Fibroblast of lung (primary cell): ENCODE measurements at regions not wholly inside any gene's neighbourhood (a gene's known extent, or its start where the extent isn't known, plus 50 kb on each side); places are given as distances from the start of the nearest gene placed in this dataset.

ENCODE experiments used
- DNase-seq, 2 donors: peaks; one replicate each; pipeline versions ENCODE4 v3.0.0 to v3.0.0-alpha.2; 2010; ENCODE audit warnings: low read depth in 2 of 2
- H2AFZ ChIP-seq: 2 replicates; pipeline ENCODE4 v1.5.1; 2012; ENCODE audit warnings: low read length, control low read depth, inconsistent platforms
- H3K27ac ChIP-seq: 2 replicates; pipeline ENCODE4 v1.5.1; 2011; ENCODE audit warnings: low read length, control low read depth; ENCODE audit not compliant: insufficient read depth
- H3K27me3 ChIP-seq: 2 replicates; pipeline ENCODE4 v1.5.1; 2011; ENCODE audit warnings: mild to moderate bottlenecking, low read length; ENCODE audit not compliant: control insufficient read depth, insufficient read depth
- H3K36me3 ChIP-seq: 2 replicates; pipeline ENCODE4 v1.5.1; 2011; ENCODE audit warnings: low read length; ENCODE audit not compliant: control insufficient read depth, insufficient read depth
- H3K4me1 ChIP-seq: 2 replicates; pipeline ENCODE4 v1.5.1; 2011; ENCODE audit warnings: low read length; ENCODE audit not compliant: control insufficient read depth, insufficient read depth; ENCODE audit errors: extremely low read depth
- H3K4me2 ChIP-seq: 2 replicates; pipeline ENCODE4 v1.5.1; 2011; ENCODE audit warnings: low read length, control low read depth; ENCODE audit not compliant: insufficient read depth; ENCODE audit errors: extremely low read depth
- H3K4me3 ChIP-seq, 4 experiments: fragments of 200-600 bp in 1 of 4; sonication (generic) in 1 of 4; replicated peaks in 1 of 4; 2 replicates each; pipeline ENCODE4 v1.5.1; 2011 to 2016; ENCODE audit warnings: low read length in 4 of 4, low read depth in 3 of 4, mild to moderate bottlenecking in 3 of 4, control low read depth in 2 of 4, inconsistent platforms in 1 of 4, mixed read lengths in 1 of 4; ENCODE audit not compliant: insufficient read depth in 1 of 4; ENCODE audit errors: control extremely low read depth in 1 of 4
- H3K79me2 ChIP-seq: 2 replicates; pipeline ENCODE4 v1.5.1; 2012; ENCODE audit warnings: mild to moderate bottlenecking, low read length, inconsistent platforms; ENCODE audit not compliant: control insufficient read depth, insufficient read depth
- H3K9ac ChIP-seq: 2 replicates; pipeline ENCODE4 v1.5.1; 2011; ENCODE audit warnings: mild to moderate bottlenecking, low read length, control low read depth; ENCODE audit not compliant: insufficient read depth
- H3K9me3 ChIP-seq: 2 replicates; pipeline ENCODE4 v1.5.1; 2012; ENCODE audit warnings: low read depth, low read length; ENCODE audit not compliant: control insufficient read depth, insufficient read depth
- H4K20me1 ChIP-seq: 2 replicates; pipeline ENCODE4 v1.5.1; 2011; ENCODE audit warnings: low read length; ENCODE audit not compliant: control insufficient read depth, insufficient read depth; ENCODE audit errors: extremely low read depth
- CTCF ChIP-seq, 2 donors: IDR thresholded peaks in 1 of 2; conservative IDR thresholded peaks in 1 of 2; 1 replicate in 1 of 2; 2 replicates in 1 of 2; pipeline ENCODE4 v1.5.1; 2011 to 2012; ENCODE audit warnings: low read length in 2 of 2, control low read depth in 1 of 2, inconsistent platforms in 1 of 2, low read depth in 1 of 2, mild to moderate bottlenecking in 1 of 2
- EZH2 ChIP-seq: IDR thresholded peaks from 2 replicates; pipeline ENCODE4 v1.5.1; 2012; ENCODE audit warnings: low read length, control low read depth, mild to moderate bottlenecking; ENCODE audit errors: missing control alignments

DNA sequence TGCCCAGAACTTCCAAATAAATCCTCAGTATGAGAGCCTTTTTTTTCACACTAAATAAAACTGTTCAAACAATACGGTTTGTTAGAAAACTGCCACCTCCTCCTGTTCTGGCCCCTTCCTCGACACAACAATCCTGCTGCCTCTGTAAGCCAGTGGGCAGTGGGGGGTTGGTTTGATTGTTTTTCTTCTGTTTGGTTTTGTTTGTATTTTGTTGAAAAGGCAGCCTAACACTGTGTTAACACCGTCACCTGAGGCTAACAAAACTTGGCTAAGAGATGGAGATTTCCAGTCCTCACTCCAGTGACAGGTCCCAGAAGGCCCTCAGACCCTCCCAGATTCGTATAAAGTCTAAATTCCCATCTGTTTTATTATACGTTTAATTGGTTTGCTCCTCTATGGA lies 402.1 kb downstream of the ZNF521 start:
- TF ChIP-seq EZH2 (no peak), CTCF (conservative IDR thresholded peaks at IDR 0.05 in 1 of 2, IDR thresholded peaks at IDR 0.05 in 1 of 2; ENCODE audit: low read depth in 1 of 2, low read length in 2 of 2) (no peak)
- Histone ChIP-seq H3K79me2 (no peaks in the 10 kb centered on the region), H3K4me3 (no peak overlapping the region), H3K4me1 (no peaks in the 10 kb centered on the region), H2AFZ (no peak overlapping the region), H3K4me2 (no peak overlapping the region), H3K27me3 (no peaks in the 10 kb centered on the region), H3K36me3 (no peaks in the 10 kb centered on the region), H3K27ac (no peak overlapping the region), H4K20me1 (no peaks in the 10 kb centered on the region), H3K9ac (no peak overlapping the region), H3K9me3 (no peaks in the 10 kb centered on the region)
- no peak for DNase-seq

DNA sequence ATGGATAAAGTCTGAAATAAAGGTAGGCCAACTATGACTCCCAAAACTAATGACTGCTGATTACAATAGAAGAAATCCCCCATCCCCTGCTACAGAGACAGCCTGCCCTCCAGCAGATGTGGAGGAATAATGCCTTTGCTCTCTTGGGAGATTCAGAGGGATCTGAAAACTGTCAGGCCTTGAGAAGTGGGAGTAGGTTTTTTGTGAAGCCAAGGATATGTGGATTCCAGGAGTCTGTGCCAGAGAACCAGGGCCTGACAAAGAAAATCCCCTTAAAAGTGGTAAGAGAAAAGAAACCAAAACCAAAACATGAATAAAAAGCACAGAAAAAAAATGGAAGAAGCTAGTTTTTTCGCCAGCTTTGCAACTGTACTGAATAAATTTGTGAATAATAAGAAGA lies 397.6 kb downstream of the ZNF521 start:
- H4K20me1 ChIP-seq = no peaks in the 10 kb centered on the region
- no peak overlapping the region for H3K9ac ChIP-seq
- H3K79me2 ChIP-seq = no peaks in the 10 kb centered on the region
- TF ChIP-seq CTCF (conservative IDR thresholded peaks at IDR 0.05 in 1 of 2, IDR thresholded peaks at IDR 0.05 in 1 of 2; ENCODE audit: low read depth in 1 of 2, low read length in 2 of 2) = no peak
- TF ChIP-seq EZH2 = no peak
- no peak overlapping the region for H3K4me3 ChIP-seq
- H3K27me3 ChIP-seq = no peaks in the 10 kb centered on the region
- H2AFZ ChIP-seq = no peak overlapping the region
- no peaks in the 10 kb centered on the region for H3K36me3 ChIP-seq
- no peak overlapping the region for H3K4me2 ChIP-seq
- no peak overlapping the region for H3K27ac ChIP-seq
- H3K4me1 ChIP-seq = no peaks in the 10 kb centered on the region
- H3K9me3 ChIP-seq = no peaks in the 10 kb centered on the region
- DNase-seq = no peak

DNA sequence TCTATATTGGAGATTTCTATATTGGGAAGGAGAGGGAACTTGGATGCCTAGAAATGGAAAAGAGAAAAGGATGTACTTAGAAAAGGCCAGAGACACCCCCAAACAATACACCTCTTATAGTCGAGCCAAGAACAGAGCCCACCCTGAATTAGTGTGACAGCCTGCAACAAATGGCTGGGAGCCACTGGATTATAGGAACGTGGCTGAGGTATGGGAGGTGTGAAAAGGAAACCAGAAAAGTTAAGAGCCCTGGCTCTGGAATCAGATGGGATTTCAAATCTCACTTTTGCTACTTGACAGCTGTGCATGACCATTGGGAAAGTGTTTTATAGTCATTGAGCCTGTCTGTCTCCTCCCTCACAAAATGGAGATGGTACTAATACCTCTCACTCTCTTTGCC lies 394.0 kb downstream of the ZNF521 start:
- Histone ChIP-seq H3K36me3 (no peaks in the 10 kb centered on the region), H4K20me1 (no peaks in the 10 kb centered on the region), H2AFZ (no peak overlapping the region), H3K27me3 (no peaks in the 10 kb centered on the region), H3K4me1 (no peaks in the 10 kb centered on the region), H3K4me2 (no peak overlapping the region), H3K27ac (no peak overlapping the region), H3K79me2 (no peaks in the 10 kb centered on the region), H3K4me3 (no peak overlapping the region), H3K9me3 (no peaks in the 10 kb centered on the region), H3K9ac (no peak overlapping the region)
- TF ChIP-seq CTCF (conservative IDR thresholded peaks at IDR 0.05 in 1 of 2, IDR thresholded peaks at IDR 0.05 in 1 of 2; ENCODE audit: low read depth in 1 of 2, low read length in 2 of 2) (no peak), EZH2 (no peak)
- no peak for DNase-seq
